Aorta (tissue), 5 donors: ENCODE measurements at regions not wholly inside any gene's neighbourhood (a gene's known extent, or its start where the extent isn't known, plus 50 kb on each side); places are given as distances from the start of the nearest gene placed in this dataset.
"Not testable (repeated sequence)": the region's sequence is repeated elsewhere in the genome, so short reads cannot be mapped to it uniquely, and the experiment has no call there.

Source experiments
- ATAC-seq: fragments of 200-7000 bp; cut with Tn5 transposase; one replicate; pipeline ENCODE4 v1.9.1; 2022; ENCODE audit warnings: moderate library complexity; ENCODE audit not compliant: low FRiP score
- DNase-seq, 2 donors: peaks; one replicate each; pipeline ENCODE4 v3.0.0-alpha.2; 2020
- H3K27ac ChIP-seq, 2 donors: one replicate each; pipeline ENCODE4 v1.5.1; 2013; ENCODE audit warnings: low read length in 2 of 2, mild to moderate bottlenecking in 2 of 2, moderate library complexity in 2 of 2, control low read depth in 1 of 2, inconsistent platforms in 1 of 2, low read depth in 1 of 2
- H3K27me3 ChIP-seq, 2 donors: one replicate each; pipeline ENCODE4 v1.6.1; 2013; ENCODE audit warnings: control low read depth in 1 of 2, low read length in 1 of 2, mild to moderate bottlenecking in 1 of 2, moderate library complexity in 1 of 2; ENCODE audit not compliant: insufficient read depth in 2 of 2, control insufficient read depth in 1 of 2
- H3K36me3 ChIP-seq, 2 donors: one replicate each; pipeline ENCODE4 v1.6.1; 2013; ENCODE audit warnings: control low read depth in 1 of 2, low read length in 1 of 2, mild to moderate bottlenecking in 1 of 2; ENCODE audit not compliant: insufficient read depth in 2 of 2, control insufficient read depth in 1 of 2
- H3K4me1 ChIP-seq, 2 donors: one replicate each; pipeline ENCODE4 v1.6.1; 2013; ENCODE audit warnings: low read length in 2 of 2, control low read depth in 1 of 2, mild to moderate bottlenecking in 1 of 2, moderate library complexity in 1 of 2; ENCODE audit not compliant: insufficient read depth in 2 of 2, control insufficient read depth in 1 of 2
- H3K4me3 ChIP-seq, 2 donors: one replicate each; pipeline ENCODE4 v1.5.1; 2013; ENCODE audit warnings: low read length in 2 of 2, control low read depth in 1 of 2, mild to moderate bottlenecking in 1 of 2
- H3K9me3 ChIP-seq: one replicate; pipeline ENCODE4 v1.6.1; 2013; ENCODE audit warnings: mild to moderate bottlenecking, low read length; ENCODE audit not compliant: control insufficient read depth
- WGBS, 2 donors: extraction: QIAGEN DNeasy Blood & Tissue Kit; methylation state at CpG; one replicate each; pipeline ENCODE4 v1.1.7; 2013; 5-methylcytosine and 5-hydroxymethylcytosine counted together
- intact Hi-C, 2 donors: fragments of 100-400 bp; cut with DNase I; formaldehyde crosslinking; loops; one replicate each; pipeline versions ENCODE4 v1.14.2 to v1.15.0; 2022
- donor health status: healthy with polysubstance abuse.
- donor health status: Bipolar disorder and iron deficiency.
- donor health status: DM: no; HTN: no; CAD: no.
- donor health status: DM: no; HTN: no; CAD: no.
- donor health status: DM: yes; HTN: yes; CAD: no.

- Histone ChIP-seq H3K27me3 (no peaks in the 10 kb centered on the region), H3K4me3 (no peak overlapping the region), H3K27ac (no peak overlapping the region), H3K9me3 (no peaks in the 10 kb centered on the region), H3K4me1 (no peaks in the 10 kb centered on the region), H3K36me3 (no peaks in the 10 kb centered on the region)
- no peak for DNase-seq
- WGBS, 2 donors: 95 to 96% methylated on average over 1 of the region's 1 CpG
- intact Hi-C loops: no loop called here
- no peak for ATAC-seq
Measured at GRCh38 chr14:71629250-71629649, 303.0 kb upstream of the RGS6 start.

GRCh38 chr14:71629765-71630492, 302.3 kb upstream of the RGS6 start:
- no peaks in the 10 kb centered on the region for H3K36me3 ChIP-seq
- DNase-seq: no peak
- H3K27ac ChIP-seq: no peak overlapping the region
- no peaks in the 10 kb centered on the region for H3K27me3 ChIP-seq
- H3K4me3 ChIP-seq: no peak overlapping the region
- no peaks in the 10 kb centered on the region for H3K4me1 ChIP-seq
- ATAC-seq: peak; percentile 29
- 85 to 87% methylated on average over 7 of the region's 7 CpGs for WGBS, 2 donors
- intact Hi-C loops: no loop called here
- no peaks in the 10 kb centered on the region for H3K9me3 ChIP-seq

GRCh38 chr14:71631030-71631429, 301.2 kb upstream of the RGS6 start:
- 97 to 98% methylated on average over 1 of the region's 1 CpG for WGBS, 2 donors
- H3K27me3 ChIP-seq, H3K27ac ChIP-seq, ATAC-seq, H3K4me3 ChIP-seq, H3K9me3 ChIP-seq, H3K4me1 ChIP-seq, H3K36me3 ChIP-seq, intact Hi-C loops, DNase-seq: not testable (repeated sequence)

GRCh38 chr14:71632440-71632946, 299.7 kb upstream of the RGS6 start:
- 87 to 88% methylated on average over 4 of the region's 4 CpGs for WGBS, 2 donors

GRCh38 chr14:71636076-71636475, 296.2 kb upstream of the RGS6 start:
- H3K27ac ChIP-seq: no peak overlapping the region
- no peaks in the 10 kb centered on the region for H3K36me3 ChIP-seq
- ATAC-seq (no peak), DNase-seq (no peak)
- H3K4me3 ChIP-seq: no peak overlapping the region
- no peaks in the 10 kb centered on the region for H3K4me1 ChIP-seq
- intact Hi-C loops: no loop called here
- no peaks in the 10 kb centered on the region for H3K9me3 ChIP-seq
- no peaks in the 10 kb centered on the region for H3K27me3 ChIP-seq

More at GRCh38 chr14:71632440-71632946, 299.7 kb upstream of the RGS6 start:
- Histone ChIP-seq H3K4me1 (no peaks in the 10 kb centered on the region), H3K27ac (no peak overlapping the region), H3K4me3 (no peak overlapping the region), H3K36me3 (no peaks in the 10 kb centered on the region), H3K27me3 (no peaks in the 10 kb centered on the region), H3K9me3 (no peaks in the 10 kb centered on the region)
- ATAC-seq (no peak), DNase-seq (no peak)
- intact Hi-C loops: no loop called here

- no peak for ATAC-seq
- H3K27me3 ChIP-seq: no peaks in the 10 kb centered on the region
- intact Hi-C loops: no loop called here
- H3K4me1 ChIP-seq: no peaks in the 10 kb centered on the region
- no peak overlapping the region for H3K4me3 ChIP-seq
- H3K36me3 ChIP-seq: no peaks in the 10 kb centered on the region
- DNase-seq: no peak
- 95 to 96% methylated on average over 14 of the region's 14 CpGs for WGBS, 2 donors
- no peak overlapping the region for H3K27ac ChIP-seq
- H3K9me3 ChIP-seq: no peaks in the 10 kb centered on the region
Measured at GRCh38 chr14:71636820-71637471, 295.3 kb upstream of the RGS6 start.

GRCh38 chr14:71638523-71639196, 293.6 kb upstream of the RGS6 start:
- no peak for DNase-seq
- no peaks in the 10 kb centered on the region for H3K4me1 ChIP-seq
- no peaks in the 10 kb centered on the region for H3K36me3 ChIP-seq
- intact Hi-C loops: no loop called here
- H3K27me3 ChIP-seq: no peaks in the 10 kb centered on the region
- H3K4me3 ChIP-seq: no peak overlapping the region
- H3K27ac ChIP-seq: no peak overlapping the region
- peaks cover 3% of the 10 kb centered on the region for H3K9me3 ChIP-seq
- no peak for ATAC-seq
- 82% methylated on average over 3 of the region's 3 CpGs for WGBS, 2 donors

- ATAC-seq (no peak), DNase-seq (no peak)
- H3K27me3 ChIP-seq: no peaks in the 10 kb centered on the region
- H3K4me1 ChIP-seq: no peaks in the 10 kb centered on the region
- WGBS, 2 donors: 99 to 100% methylated on average over 1 of the region's 1 CpG
- no peak overlapping the region for H3K27ac ChIP-seq
- no peak overlapping the region for H3K4me3 ChIP-seq
- no peaks in the 10 kb centered on the region for H3K36me3 ChIP-seq
- H3K9me3 ChIP-seq: peaks cover 3% of the 10 kb centered on the region
- intact Hi-C loops: no loop called here
Measured at GRCh38 chr14:71642715-71643114, 289.5 kb upstream of the RGS6 start.
